Renal cortical epithelial cell (primary cell): ENCODE measurements at regions not wholly inside any gene's neighbourhood (a gene's known extent, or its start where the extent isn't known, plus 50 kb on each side); places are given as distances from the start of the nearest gene placed in this dataset.
"Not testable (repeated sequence)": the region's sequence is repeated elsewhere in the genome, so short reads cannot be mapped to it uniquely, and the experiment has no call there.

Experiments used
- DNase-seq: peaks from one replicate; pipeline ENCODE4 v3.0.0-alpha.2; 2011; ENCODE audit warnings: low read depth

- DNase-seq: no peak
These were observed 191.1 kb upstream of the LHX8 start for GRCh38 chr1:74943046-74943445.

GRCh38 chr1:74946388-74946787, 187.8 kb upstream of the LHX8 start:
- no peak for DNase-seq

- not testable (repeated sequence) for DNase-seq
These were observed 184.8 kb upstream of the LHX8 start for GRCh38 chr1:74949348-74949747.

- not testable (repeated sequence) for DNase-seq
These were observed 182.2 kb upstream of the LHX8 start for GRCh38 chr1:74951981-74952380.

GRCh38 chr1:74952786-74953185, 181.4 kb upstream of the LHX8 start:
- no peak for DNase-seq

- DNase-seq: no peak
These were observed 180.6 kb upstream of the LHX8 start for GRCh38 chr1:74953622-74954021.

- no peak for DNase-seq
These were observed 171.1 kb upstream of the LHX8 start for GRCh38 chr1:74963120-74963519.

GRCh38 chr1:74964508-74965102, 169.6 kb upstream of the LHX8 start:
- DNase-seq: no peak

- no peak for DNase-seq
These were observed 164.5 kb upstream of the LHX8 start for GRCh38 chr1:74969566-74970135.

- no peak for DNase-seq
These were observed 162.2 kb upstream of the LHX8 start for GRCh38 chr1:74971982-74972381.

- DNase-seq: no peak
These were observed 157.7 kb upstream of the LHX8 start for GRCh38 chr1:74976491-74976890.

GRCh38 chr1:74992448-74992847, 141.7 kb upstream of the LHX8 start:
- DNase-seq: not testable (repeated sequence)

GRCh38 chr1:74995821-74996220, 138.4 kb upstream of the LHX8 start:
- no peak for DNase-seq

GRCh38 chr1:75010547-75010946, 123.6 kb upstream of the LHX8 start:
- no peak for DNase-seq

GRCh38 chr1:75014250-75014649, 119.9 kb upstream of the LHX8 start:
- DNase-seq: no peak

- DNase-seq: no peak
These were observed 111.2 kb upstream of the LHX8 start for GRCh38 chr1:75023005-75023404.

GRCh38 chr1:75034376-75034775, 99.8 kb upstream of the LHX8 start:
- DNase-seq: no peak

GRCh38 chr1:75035536-75035935, 98.7 kb upstream of the LHX8 start:
- DNase-seq: no peak

GRCh38 chr1:75053207-75053606, 81.0 kb upstream of the LHX8 start:
- no peak for DNase-seq

- no peak for DNase-seq
These were observed 75.8 kb upstream of the LHX8 start for GRCh38 chr1:75058424-75058823.

- DNase-seq: no peak
These were observed 72.1 kb upstream of the LHX8 start for GRCh38 chr1:75062111-75062510.

- DNase-seq: no peak
These were observed 66.2 kb upstream of the LHX8 start for GRCh38 chr1:75067975-75068374.

GRCh38 chr1:75074831-75075395, 59.3 kb upstream of the LHX8 start:
- DNase-seq: no peak
